ENCODE measurements at regions not wholly inside any gene's neighbourhood (a gene's known extent, or its start where the extent isn't known, plus 50 kb on each side); places are given as distances from the start of the nearest gene placed in this dataset.

- TF ChIP-seq REST (IDR thresholded peaks at IDR 0.05; ENCODE audit: insufficient read depth in 1 of 2, low read depth in 2 of 2, low read length in 2 of 2) (no peak), SIN3A (IDR thresholded peaks at IDR 0.05; ENCODE audit: borderline replicate concordance, insufficient read depth, low read length) (no peak), POLR2AphosphoS5 (IDR thresholded peaks at IDR 0.05; ENCODE audit: low read depth, low read length) (no peak), TAF1 (IDR thresholded peaks at IDR 0.05; ENCODE audit: borderline replicate concordance, insufficient read depth, low read length) (no peak)
Observed at GRCh38 chr14:87241018-87241768, 751.8 kb downstream of the GALC start.

All from PFSK-1 (cell line).